GM12891 (cell line): ENCODE measurements at regions not wholly inside any gene's neighbourhood (a gene's known extent, or its start where the extent isn't known, plus 50 kb on each side); places are given as distances from the start of the nearest gene placed in this dataset.

Experiments used
- PAX5 ChIP-seq: IDR thresholded peaks from 2 replicates; pipeline ENCODE4 v1.6.1; 2011; ENCODE audit warnings: low read length, moderate library complexity, mild to moderate bottlenecking; ENCODE audit not compliant: insufficient read depth, severe bottlenecking
- POLR2A ChIP-seq: IDR thresholded peaks from 2 replicates; pipeline ENCODE4 v1.6.1; 2011; ENCODE audit warnings: low read depth, low read length, control low read depth
- POLR2AphosphoS5 ChIP-seq: IDR thresholded peaks from 2 replicates; pipeline ENCODE4 v1.6.1; 2011; ENCODE audit warnings: low read depth, low read length, control low read depth
- POU2F2 ChIP-seq: IDR thresholded peaks from 2 replicates; pipeline ENCODE4 v1.6.1; 2011; ENCODE audit warnings: low read depth, mild to moderate bottlenecking, control low read depth, low read length, moderate library complexity
- SPI1 ChIP-seq: IDR thresholded peaks from 2 replicates; pipeline ENCODE4 v1.6.1; 2011; ENCODE audit warnings: low read depth, low read length, control low read depth
- TAF1 ChIP-seq: IDR thresholded peaks from 2 replicates; pipeline ENCODE4 v1.6.1; 2011; ENCODE audit warnings: low read depth, low read length, control low read depth

DNA sequence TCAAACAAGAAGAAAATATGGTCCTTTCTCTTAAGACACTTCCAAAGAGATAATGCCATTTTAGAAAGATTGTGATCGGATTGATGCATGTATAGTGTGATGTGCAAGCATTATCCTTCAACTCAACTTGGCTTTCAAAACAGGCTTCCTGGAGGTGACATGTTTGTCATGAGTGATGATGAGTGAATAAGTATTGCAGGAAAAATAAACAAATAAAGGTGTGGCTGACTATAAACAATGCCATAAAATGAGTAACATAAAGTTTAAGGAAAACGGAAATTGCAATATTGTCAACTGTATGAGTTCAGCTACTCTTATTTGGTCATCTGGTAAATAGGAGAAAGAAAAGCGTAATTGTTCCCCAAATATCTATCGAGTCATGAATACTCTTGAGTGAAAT, 1283.7 kb downstream of the PCDH9 start:
- TF ChIP-seq POLR2A (no peak), POLR2AphosphoS5 (no peak), TAF1 (no peak), POU2F2 (no peak), PAX5 (no peak), SPI1 (no peak)
